D721Med (cell line): ENCODE measurements at regions not wholly inside any gene's neighbourhood (a gene's known extent, or its start where the extent isn't known, plus 50 kb on each side); places are given as distances from the start of the nearest gene placed in this dataset.

Source experiments
- DNase-seq: peaks from one replicate; pipeline ENCODE4 v3.0.0; 2011; ENCODE audit warnings: low spot score; ENCODE audit not compliant: insufficient read length
- FAIRE-seq: peaks from 2 replicates; lab custom pipeline; 2011; peaks lifted over from hg19 to GRCh38; lab: Jason Lieb, UNC
- TF ChIP-seq, protein P1 (sequence below): IDR thresholded peaks from 2 replicates; pipeline ENCODE4 v1.5.1; 2012; ENCODE audit warnings: mild to moderate bottlenecking, control low read depth; ENCODE audit not compliant: insufficient read depth; ENCODE audit errors: missing control alignments

GRCh38 chr6:135703007-135703406 is 148.5 kb upstream of the PDE7B start:
- FAIRE-seq (no peak), DNase-seq (no peak)
- TF ChIP-seq, protein P1, sequence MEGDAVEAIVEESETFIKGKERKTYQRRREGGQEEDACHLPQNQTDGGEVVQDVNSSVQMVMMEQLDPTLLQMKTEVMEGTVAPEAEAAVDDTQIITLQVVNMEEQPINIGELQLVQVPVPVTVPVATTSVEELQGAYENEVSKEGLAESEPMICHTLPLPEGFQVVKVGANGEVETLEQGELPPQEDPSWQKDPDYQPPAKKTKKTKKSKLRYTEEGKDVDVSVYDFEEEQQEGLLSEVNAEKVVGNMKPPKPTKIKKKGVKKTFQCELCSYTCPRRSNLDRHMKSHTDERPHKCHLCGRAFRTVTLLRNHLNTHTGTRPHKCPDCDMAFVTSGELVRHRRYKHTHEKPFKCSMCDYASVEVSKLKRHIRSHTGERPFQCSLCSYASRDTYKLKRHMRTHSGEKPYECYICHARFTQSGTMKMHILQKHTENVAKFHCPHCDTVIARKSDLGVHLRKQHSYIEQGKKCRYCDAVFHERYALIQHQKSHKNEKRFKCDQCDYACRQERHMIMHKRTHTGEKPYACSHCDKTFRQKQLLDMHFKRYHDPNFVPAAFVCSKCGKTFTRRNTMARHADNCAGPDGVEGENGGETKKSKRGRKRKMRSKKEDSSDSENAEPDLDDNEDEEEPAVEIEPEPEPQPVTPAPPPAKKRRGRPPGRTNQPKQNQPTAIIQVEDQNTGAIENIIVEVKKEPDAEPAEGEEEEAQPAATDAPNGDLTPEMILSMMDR = no peak

DNA sequence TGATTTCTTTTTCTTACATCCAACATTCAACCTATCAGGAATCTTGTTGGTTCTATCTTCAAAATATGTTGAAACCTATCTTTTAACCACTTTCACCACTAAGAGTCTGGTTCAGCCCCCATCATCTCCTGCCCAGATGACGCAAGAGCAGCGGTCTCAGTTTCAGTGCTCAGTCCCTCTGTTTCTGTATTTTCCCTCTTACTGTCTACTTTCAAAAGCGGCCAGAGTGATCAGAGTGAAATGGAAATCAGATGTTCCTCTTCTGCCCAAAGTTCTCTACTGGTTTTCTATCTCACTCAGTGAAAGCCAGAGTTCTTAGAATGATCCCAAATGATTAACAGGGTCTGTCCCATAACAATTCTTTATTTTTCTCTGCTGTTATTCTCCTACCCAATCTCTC is 147.9 kb upstream of the PDE7B start:
- DNase-seq (no peak), FAIRE-seq (no peak)
- TF ChIP-seq, protein P1 = no peak

DNA sequence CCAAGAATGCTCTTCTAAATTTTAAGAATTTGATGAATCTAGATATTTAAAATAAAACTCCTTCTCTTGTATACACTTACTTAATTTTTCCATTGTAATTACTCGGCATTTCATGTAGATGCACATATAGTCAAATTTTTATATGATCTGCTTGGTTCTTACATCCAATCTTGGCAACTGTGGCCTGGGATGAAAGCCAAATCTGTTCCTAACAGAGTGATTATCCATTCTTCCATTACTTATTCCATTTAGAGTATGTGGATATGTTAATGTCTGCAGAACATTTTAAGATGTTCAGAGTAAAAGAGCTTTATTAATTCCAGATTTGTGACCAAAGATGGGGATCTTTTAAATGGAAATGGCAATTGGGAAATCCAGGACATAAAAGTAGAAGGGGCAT is 144.1 kb upstream of the PDE7B start:
- no peak for DNase-seq
- FAIRE-seq = no peak
- TF ChIP-seq, protein P1 = no peak

GRCh38 chr6:135710042-135710441 is 141.5 kb upstream of the PDE7B start:
- FAIRE-seq (no peak), DNase-seq (no peak)
- TF ChIP-seq, protein P1 = no peak

- DNase-seq = no peak
- no peak for FAIRE-seq
- TF ChIP-seq, protein P1 = no peak
These were observed 129.3 kb upstream of the PDE7B start for GRCh38 chr6:135722190-135722589.

GRCh38 chr6:135722679-135723078 is 128.8 kb upstream of the PDE7B start:
- DNase-seq = no peak
- no peak for FAIRE-seq

GRCh38 chr6:135728589-135728988 is 122.9 kb upstream of the PDE7B start:
- no peak for FAIRE-seq

More at GRCh38 chr6:135722679-135723078, 128.8 kb upstream of the PDE7B start:
- TF ChIP-seq, protein P1 = no peak

More at GRCh38 chr6:135728589-135728988, 122.9 kb upstream of the PDE7B start:
- TF ChIP-seq, protein P1 = no peak
- no peak for DNase-seq
